ENCODE measurements at regions not wholly inside any gene's neighbourhood (a gene's known extent, or its start where the extent isn't known, plus 50 kb on each side); places are given as distances from the start of the nearest gene placed in this dataset.

GRCh38 chr3:178451799-178452198 lies 84.4 kb upstream of the KCNMB2 start:
- TF ChIP-seq CTCF (IDR thresholded peaks at IDR 0.05) (no peak), EP300 (IDR thresholded peaks at IDR 0.05) (no peak)
